HG03103 (cell line): ENCODE measurements at regions not wholly inside any gene's neighbourhood (a gene's known extent, or its start where the extent isn't known, plus 50 kb on each side); places are given as distances from the start of the nearest gene placed in this dataset.

ENCODE experiments used
- ATAC-seq: cut with Tn5 transposase; IDR thresholded peaks from one replicate; pipeline ENCODE4 v1.9.1; 2021; ENCODE audit warnings: low read depth; ENCODE audit not compliant: unreplicated experiment

- no peak for ATAC-seq
Measured at GRCh38 chr21:38965910-38966504, 160.3 kb downstream of the ETS2 start.

DNA sequence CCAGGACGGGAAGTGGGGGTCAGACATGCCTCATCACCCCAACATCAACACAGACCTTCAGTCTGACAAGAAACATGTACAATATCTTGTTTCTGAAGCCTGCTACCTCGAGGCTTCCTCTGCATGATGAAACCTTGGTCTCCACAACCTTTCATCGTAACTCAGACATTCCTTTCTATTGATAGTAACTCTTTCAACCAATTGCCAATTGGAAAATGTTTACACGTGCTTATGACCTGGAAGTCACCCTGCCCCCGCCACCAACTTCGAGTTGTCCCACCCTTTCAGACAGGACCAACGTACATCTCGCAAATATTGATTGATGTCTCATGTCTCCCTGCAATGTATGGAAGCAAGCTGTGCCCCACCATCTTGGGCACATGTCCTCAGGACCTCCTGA is 159.5 kb downstream of the ETS2 start:
- no peak for ATAC-seq

DNA sequence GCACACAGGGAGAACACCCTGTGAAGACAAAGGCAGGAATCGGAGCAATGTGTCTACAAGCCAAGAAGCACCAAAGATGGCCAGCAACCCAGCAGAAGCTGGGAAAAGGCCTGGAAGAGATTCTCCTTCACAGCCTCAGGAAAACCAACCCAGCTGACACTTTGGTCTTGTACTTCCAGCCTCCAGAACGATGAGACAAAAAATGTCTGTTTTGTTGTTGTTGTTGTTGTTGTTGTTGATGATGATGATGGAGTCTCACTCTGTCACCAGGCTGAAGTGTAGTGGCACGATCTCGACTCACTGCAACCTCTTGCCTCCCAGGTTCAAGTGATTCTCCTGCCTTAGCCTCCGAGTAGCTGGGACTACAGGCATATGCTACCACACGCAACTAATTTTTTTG is 157.3 kb downstream of the ETS2 start:
- no peak for ATAC-seq

DNA sequence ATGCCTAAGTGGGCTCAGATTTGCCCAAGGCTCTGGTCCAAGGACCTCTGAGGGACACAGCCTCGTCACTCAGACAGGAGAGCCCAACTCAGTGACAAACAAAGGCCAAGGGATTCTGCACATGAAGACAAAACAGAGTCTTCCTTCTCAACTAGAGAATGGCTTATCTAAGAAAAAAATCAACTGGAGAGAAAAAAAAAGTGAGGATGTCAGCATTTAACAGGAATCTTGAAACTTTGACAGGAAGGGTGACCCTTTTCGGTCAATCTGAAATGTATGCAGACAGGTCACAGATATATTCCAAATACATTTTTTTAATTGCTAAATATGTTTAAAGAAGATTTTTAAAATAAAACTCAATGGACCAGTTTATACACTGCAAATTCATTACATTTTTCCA is 154.5 kb downstream of the ETS2 start:
- ATAC-seq, result no peak

DNA sequence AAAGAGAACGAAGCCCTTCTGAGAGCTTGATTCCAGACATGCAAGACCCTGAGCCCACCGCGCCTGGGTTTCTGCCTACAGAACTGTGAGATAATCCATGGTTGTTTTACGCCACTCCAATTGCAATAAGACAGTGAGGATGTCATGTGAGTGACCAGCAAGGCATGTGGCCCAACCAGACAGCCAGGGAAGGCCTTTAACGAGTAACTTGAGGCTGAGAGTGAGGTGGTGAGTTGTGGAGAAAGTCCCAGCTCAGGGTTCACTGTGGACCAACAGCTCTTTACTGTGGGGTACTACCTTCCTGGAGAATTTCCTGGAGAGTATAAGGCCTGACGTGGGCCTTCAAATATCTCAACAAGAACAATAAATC is 153.9 kb downstream of the ETS2 start:
- no peak for ATAC-seq

DNA sequence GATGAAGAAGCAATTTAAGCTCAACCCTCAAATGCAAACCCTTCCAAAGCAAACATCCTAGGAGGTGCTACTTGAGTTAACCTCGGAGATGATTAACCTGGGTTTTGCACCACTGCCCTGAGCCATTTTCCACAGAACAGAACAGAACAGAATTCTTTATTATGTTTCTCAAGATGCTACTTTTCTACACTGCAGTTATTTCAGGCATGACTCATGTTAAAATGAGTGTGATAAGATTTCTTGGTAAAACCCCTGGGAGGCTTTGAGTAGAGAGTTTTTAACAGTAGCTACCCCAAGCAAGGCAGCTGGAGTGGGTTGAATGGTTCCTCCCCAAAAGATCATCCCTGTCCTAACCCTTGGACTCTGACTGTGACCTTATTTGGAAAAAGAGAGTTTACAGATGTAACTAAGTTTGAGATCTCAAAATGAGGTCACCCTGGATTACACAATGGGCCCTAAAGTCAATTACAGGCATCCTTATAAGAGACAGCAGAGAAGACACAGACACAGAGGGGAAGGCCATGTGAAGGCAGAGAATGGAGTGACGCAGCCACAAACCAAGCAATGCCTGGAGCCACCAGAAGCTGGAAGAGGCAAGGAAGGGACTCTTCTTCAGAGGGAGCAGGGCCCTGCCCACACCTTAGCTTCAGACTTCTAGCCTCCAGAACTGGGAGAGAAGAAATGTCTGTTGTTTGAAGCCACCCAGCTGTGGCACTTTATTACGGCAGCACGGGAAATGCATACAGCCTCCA is 153.4 kb downstream of the ETS2 start:
- no peak for ATAC-seq

GRCh38 chr21:38958323-38958705 is 152.6 kb downstream of the ETS2 start:
- ATAC-seq, result no peak

GRCh38 chr21:38957575-38958322 is 152.0 kb downstream of the ETS2 start:
- no peak for ATAC-seq

GRCh38 chr21:38956856-38957571 is 151.3 kb downstream of the ETS2 start:
- ATAC-seq, result no peak

DNA sequence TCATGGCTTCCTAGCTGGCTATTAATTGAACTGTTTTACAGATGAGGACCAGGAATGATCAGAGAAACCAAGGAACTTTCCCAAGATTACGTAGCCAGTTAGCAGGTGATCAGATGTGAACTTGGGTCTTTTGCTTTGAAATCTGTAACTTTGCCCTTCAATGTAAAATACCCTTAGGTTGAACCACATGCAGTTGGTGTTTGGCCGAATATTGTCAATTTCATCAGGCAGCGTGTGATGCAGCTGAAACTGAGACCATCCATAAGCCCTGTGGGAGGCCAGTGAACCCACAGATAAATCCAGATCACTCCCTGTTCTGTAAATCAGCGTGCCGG is 150.8 kb downstream of the ETS2 start:
- no peak for ATAC-seq

GRCh38 chr21:38956007-38956406 is 150.3 kb downstream of the ETS2 start:
- no peak for ATAC-seq

DNA sequence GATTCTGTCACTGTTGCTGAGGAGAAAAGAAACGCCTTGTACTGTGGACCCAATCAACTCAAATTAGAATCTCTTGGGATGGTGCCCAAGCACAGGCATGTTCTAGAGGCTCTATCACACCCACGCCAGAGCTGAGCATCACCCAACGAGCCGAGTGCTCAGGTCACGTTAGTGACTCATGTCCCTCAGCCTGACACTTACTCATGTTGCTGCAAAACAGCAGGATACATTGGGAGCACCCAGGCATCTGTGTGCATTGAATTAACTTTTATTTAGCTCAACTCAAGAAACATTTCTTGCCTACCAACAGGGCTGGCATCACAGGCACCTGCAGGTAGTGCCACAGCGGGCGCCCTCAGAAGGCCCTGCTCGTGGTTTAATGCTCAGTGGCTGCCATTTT is 149.8 kb downstream of the ETS2 start:
- ATAC-seq, result no peak

- no peak for ATAC-seq
Measured at GRCh38 chr21:38954588-38955004, 148.9 kb downstream of the ETS2 start.

DNA sequence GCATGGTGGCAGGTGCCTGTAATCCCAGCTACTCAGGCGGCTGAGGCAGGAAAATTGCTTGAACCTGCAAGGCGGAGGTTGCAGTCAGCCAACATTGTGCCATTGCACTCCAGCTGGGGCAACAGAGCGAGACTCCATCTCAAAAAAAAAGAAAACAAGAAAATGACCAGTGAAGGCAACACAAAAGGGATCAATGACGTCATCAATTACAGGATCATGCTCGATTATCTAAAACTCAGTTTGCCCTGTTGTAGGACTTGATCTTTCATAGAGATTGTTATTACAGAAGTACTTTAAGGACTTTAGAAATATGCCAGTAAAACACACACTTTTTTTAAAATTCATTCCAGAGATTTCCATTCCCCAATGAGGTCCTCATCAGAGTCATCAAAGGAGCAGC is 147.8 kb downstream of the ETS2 start:
- ATAC-seq, result no peak

GRCh38 chr21:38952890-38953289 is 147.2 kb downstream of the ETS2 start:
- ATAC-seq, result no peak

DNA sequence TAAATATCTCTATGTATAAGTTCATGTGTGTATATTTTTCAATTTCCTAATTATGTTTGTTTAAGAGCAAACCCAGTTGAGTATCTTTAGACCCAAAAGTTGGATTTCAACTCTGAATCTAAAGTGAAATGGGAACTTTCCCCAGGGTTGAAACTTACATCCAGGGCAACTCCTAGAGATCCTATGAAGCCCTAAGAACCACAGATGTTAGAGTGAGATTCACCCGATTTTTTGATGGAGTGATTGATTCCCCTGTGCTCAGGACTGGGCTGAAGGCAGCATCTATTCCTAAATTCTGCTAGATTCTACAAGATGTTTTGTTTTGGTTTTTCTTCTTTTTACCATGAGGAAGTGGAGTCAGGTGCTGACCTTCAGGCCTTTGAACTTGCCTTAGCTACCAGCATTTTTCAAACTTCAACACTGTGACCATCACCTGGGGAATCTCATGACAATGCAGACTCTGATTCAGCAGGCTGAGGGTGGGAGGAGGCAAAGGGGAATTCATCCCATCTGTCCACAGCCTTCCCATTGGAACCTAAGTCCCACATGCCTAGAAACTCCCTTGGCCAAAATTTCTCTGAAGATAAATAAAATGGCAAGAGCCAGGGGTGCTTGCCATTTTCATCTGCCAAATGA is 145.5 kb downstream of the ETS2 start:
- ATAC-seq, result no peak

- ATAC-seq, result no peak
Measured at GRCh38 chr21:38950435-38951094, 144.8 kb downstream of the ETS2 start.

DNA sequence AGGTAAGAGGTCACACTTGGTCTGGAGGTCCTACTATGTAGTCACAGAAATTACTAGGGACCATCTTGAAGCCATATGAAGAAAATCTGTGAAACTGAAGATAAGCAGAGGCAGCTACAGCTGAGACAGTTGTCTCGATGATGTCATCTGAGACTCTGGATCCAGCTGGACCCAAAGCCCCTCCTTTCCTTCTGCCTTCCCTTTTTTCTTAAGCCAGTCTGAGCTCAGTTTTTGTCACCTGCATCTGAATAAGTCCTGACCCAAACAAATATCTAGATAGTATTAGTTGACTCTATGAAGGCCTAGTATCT is 143.3 kb downstream of the ETS2 start:
- no peak for ATAC-seq

- no peak for ATAC-seq
Measured at GRCh38 chr21:38948377-38949069, 142.8 kb downstream of the ETS2 start.
